Activated T-helper 1 cell treated with Interleukin-2 at 50 U/mL for 16 hours (primary cell): ENCODE measurements at regions not wholly inside any gene's neighbourhood (a gene's known extent, or its start where the extent isn't known, plus 50 kb on each side); places are given as distances from the start of the nearest gene placed in this dataset.

ENCODE experiments used
- DNase-seq: peaks from one replicate; pipeline ENCODE4 v3.0.0-alpha.2; 2020; ENCODE audit warnings: low read depth

GRCh38 chr9:38286357-38286756 is 106.1 kb upstream of the ALDH1B1 start:
- no peak for DNase-seq

GRCh38 chr9:38285236-38285635 is 107.3 kb upstream of the ALDH1B1 start:
- no peak for DNase-seq

- DNase-seq: no peak
These were observed 107.9 kb upstream of the ALDH1B1 start for GRCh38 chr9:38284588-38285051.

GRCh38 chr9:38284039-38284575 is 108.4 kb upstream of the ALDH1B1 start:
- no peak for DNase-seq

- DNase-seq: no peak
These were observed 109.7 kb upstream of the ALDH1B1 start for GRCh38 chr9:38282756-38283155.

GRCh38 chr9:38281917-38282316 is 110.6 kb upstream of the ALDH1B1 start:
- DNase-seq: no peak

- DNase-seq: no peak
These were observed 111.3 kb upstream of the ALDH1B1 start for GRCh38 chr9:38281196-38281595.

- no peak for DNase-seq
These were observed 112.2 kb upstream of the ALDH1B1 start for GRCh38 chr9:38280251-38280800.

GRCh38 chr9:38278931-38279679 is 113.4 kb upstream of the ALDH1B1 start:
- no peak for DNase-seq

GRCh38 chr9:38278457-38278856 is 114.0 kb upstream of the ALDH1B1 start:
- no peak for DNase-seq

GRCh38 chr9:38277601-38278200 is 114.8 kb upstream of the ALDH1B1 start:
- no peak for DNase-seq

GRCh38 chr9:38276771-38277439 is 115.6 kb upstream of the ALDH1B1 start:
- DNase-seq: no peak

- no peak for DNase-seq
These were observed 117.7 kb upstream of the ALDH1B1 start for GRCh38 chr9:38274800-38275199.

GRCh38 chr9:38272710-38273109 is 119.8 kb upstream of the ALDH1B1 start:
- no peak for DNase-seq

- no peak for DNase-seq
These were observed 120.7 kb upstream of the ALDH1B1 start for GRCh38 chr9:38271666-38272241.

- no peak for DNase-seq
These were observed 122.7 kb upstream of the ALDH1B1 start for GRCh38 chr9:38269775-38270174.

- no peak for DNase-seq
These were observed 129.0 kb upstream of the ALDH1B1 start for GRCh38 chr9:38263532-38263931.

GRCh38 chr9:38259519-38260218 is 132.8 kb upstream of the ALDH1B1 start:
- DNase-seq: no peak

- no peak for DNase-seq
These were observed 133.4 kb upstream of the ALDH1B1 start for GRCh38 chr9:38259056-38259455.

- DNase-seq: no peak
These were observed 134.8 kb upstream of the ALDH1B1 start for GRCh38 chr9:38257626-38258215.

- DNase-seq: no peak
These were observed 136.0 kb upstream of the ALDH1B1 start for GRCh38 chr9:38256461-38256860.
